SK-N-MC (cell line): ENCODE measurements at regions not wholly inside any gene's neighbourhood (a gene's known extent, or its start where the extent isn't known, plus 50 kb on each side); places are given as distances from the start of the nearest gene placed in this dataset.

ENCODE experiments used
- EZH2 ChIP-seq: fragments of 200-600 bp; sonication (generic); IDR thresholded peaks from one replicate; pipeline ENCODE4 v1.6.1; 2017; ENCODE audit warnings: antibody characterized with exemption
- POLR2AphosphoS5 ChIP-seq: IDR thresholded peaks from 2 replicates; pipeline ENCODE4 v1.6.1; 2012; ENCODE audit warnings: mild to moderate bottlenecking, low read depth, low read length, borderline replicate concordance

DNA sequence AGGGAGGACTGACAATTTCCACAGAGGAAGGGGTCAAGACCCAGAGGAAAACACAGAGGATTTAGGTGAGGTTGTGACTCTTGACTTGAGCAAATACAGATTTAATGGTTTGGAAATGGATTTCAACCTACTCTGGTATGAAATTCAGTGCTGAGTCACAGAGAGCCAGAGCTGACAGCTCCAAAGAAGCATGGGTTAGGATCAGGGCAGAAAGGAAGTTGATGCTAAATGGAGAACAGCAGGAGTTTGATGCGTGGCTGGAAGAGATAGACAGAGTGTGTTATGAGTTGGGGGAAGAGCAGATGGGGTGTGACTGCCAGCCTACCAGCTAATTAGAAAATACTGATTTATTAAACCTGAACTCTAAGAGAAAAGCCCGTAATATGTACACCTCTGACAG is 272.6 kb downstream of the FOXG1 start:
- TF ChIP-seq EZH2 (no peak), POLR2AphosphoS5 (no peak)
